ENCODE measurements at regions not wholly inside any gene's neighbourhood (a gene's known extent, or its start where the extent isn't known, plus 50 kb on each side); places are given as distances from the start of the nearest gene placed in this dataset.

- H3K4me2 ChIP-seq, result no peak overlapping the region
- H3K4me1 ChIP-seq (ENCODE audit: low read depth, poor library complexity, severe bottlenecking), result no peaks in the 10 kb centered on the region
- H3K9ac ChIP-seq, result no peak overlapping the region
- no peaks in the 10 kb centered on the region for H3K79me2 ChIP-seq (ENCODE audit: insufficient read depth, low read depth)
- no peaks in the 10 kb centered on the region for H3K27me3 ChIP-seq (ENCODE audit: insufficient read depth, low read depth)
- no peak overlapping the region for H3K27ac ChIP-seq
- H3K36me3 ChIP-seq (ENCODE audit: insufficient read depth), result no peaks in the 10 kb centered on the region
- H3K4me3 ChIP-seq (IDR thresholded peaks at IDR 0.05; ENCODE audit: insufficient read depth, low read depth, low read length), result no peak overlapping the region
- TF ChIP-seq, protein P1, sequence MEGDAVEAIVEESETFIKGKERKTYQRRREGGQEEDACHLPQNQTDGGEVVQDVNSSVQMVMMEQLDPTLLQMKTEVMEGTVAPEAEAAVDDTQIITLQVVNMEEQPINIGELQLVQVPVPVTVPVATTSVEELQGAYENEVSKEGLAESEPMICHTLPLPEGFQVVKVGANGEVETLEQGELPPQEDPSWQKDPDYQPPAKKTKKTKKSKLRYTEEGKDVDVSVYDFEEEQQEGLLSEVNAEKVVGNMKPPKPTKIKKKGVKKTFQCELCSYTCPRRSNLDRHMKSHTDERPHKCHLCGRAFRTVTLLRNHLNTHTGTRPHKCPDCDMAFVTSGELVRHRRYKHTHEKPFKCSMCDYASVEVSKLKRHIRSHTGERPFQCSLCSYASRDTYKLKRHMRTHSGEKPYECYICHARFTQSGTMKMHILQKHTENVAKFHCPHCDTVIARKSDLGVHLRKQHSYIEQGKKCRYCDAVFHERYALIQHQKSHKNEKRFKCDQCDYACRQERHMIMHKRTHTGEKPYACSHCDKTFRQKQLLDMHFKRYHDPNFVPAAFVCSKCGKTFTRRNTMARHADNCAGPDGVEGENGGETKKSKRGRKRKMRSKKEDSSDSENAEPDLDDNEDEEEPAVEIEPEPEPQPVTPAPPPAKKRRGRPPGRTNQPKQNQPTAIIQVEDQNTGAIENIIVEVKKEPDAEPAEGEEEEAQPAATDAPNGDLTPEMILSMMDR (conservative IDR thresholded peaks at IDR 0.05; ENCODE audit: low read depth, low read length), result no peak
- H4K20me1 ChIP-seq (ENCODE audit: insufficient read depth), result no peaks in the 10 kb centered on the region
- no peak overlapping the region for H2AFZ ChIP-seq (ENCODE audit: low read depth)
These were observed 133.4 kb upstream of the CDH9 start for GRCh38 chr5:27171761-27172261.

GRCh38 chr5:27158775-27159174 lies 120.4 kb upstream of the CDH9 start:
- Histone ChIP-seq H3K79me2 (ENCODE audit: insufficient read depth, low read depth) (no peaks in the 10 kb centered on the region), H3K4me3 (IDR thresholded peaks at IDR 0.05; ENCODE audit: insufficient read depth, low read depth, low read length) (no peak overlapping the region), H3K9ac (no peak overlapping the region), H2AFZ (ENCODE audit: low read depth) (no peak overlapping the region), H3K4me2 (no peak overlapping the region), H4K20me1 (ENCODE audit: insufficient read depth) (no peaks in the 10 kb centered on the region), H3K36me3 (ENCODE audit: insufficient read depth) (no peaks in the 10 kb centered on the region), H3K4me1 (ENCODE audit: low read depth, poor library complexity, severe bottlenecking) (no peaks in the 10 kb centered on the region), H3K27ac (no peak overlapping the region), H3K27me3 (ENCODE audit: insufficient read depth, low read depth) (no peaks in the 10 kb centered on the region)
- TF ChIP-seq, protein P1 (conservative IDR thresholded peaks at IDR 0.05; ENCODE audit: low read depth, low read length), result no peak

GRCh38 chr5:27158171-27158570 lies 119.8 kb upstream of the CDH9 start:
- H3K79me2 ChIP-seq (ENCODE audit: insufficient read depth, low read depth), result no peaks in the 10 kb centered on the region
- H3K4me3 ChIP-seq (IDR thresholded peaks at IDR 0.05; ENCODE audit: insufficient read depth, low read depth, low read length), result no peak overlapping the region
- H3K27me3 ChIP-seq (ENCODE audit: insufficient read depth, low read depth), result no peaks in the 10 kb centered on the region
- H3K4me2 ChIP-seq, result no peak overlapping the region
- no peaks in the 10 kb centered on the region for H3K36me3 ChIP-seq (ENCODE audit: insufficient read depth)
- no peak overlapping the region for H2AFZ ChIP-seq (ENCODE audit: low read depth)
- H3K27ac ChIP-seq, result no peak overlapping the region
- H4K20me1 ChIP-seq (ENCODE audit: insufficient read depth), result no peaks in the 10 kb centered on the region
- H3K4me1 ChIP-seq (ENCODE audit: low read depth, poor library complexity, severe bottlenecking), result no peaks in the 10 kb centered on the region
- H3K9ac ChIP-seq, result no peak overlapping the region
- TF ChIP-seq, protein P1 (conservative IDR thresholded peaks at IDR 0.05; ENCODE audit: low read depth, low read length), result no peak

- H3K4me1 ChIP-seq (ENCODE audit: low read depth, poor library complexity, severe bottlenecking), result no peaks in the 10 kb centered on the region
- no peak overlapping the region for H3K4me3 ChIP-seq (IDR thresholded peaks at IDR 0.05; ENCODE audit: insufficient read depth, low read depth, low read length)
- TF ChIP-seq, protein P1 (conservative IDR thresholded peaks at IDR 0.05; ENCODE audit: low read depth, low read length), result no peak
- H3K27me3 ChIP-seq (ENCODE audit: insufficient read depth, low read depth), result no peaks in the 10 kb centered on the region
- H3K9ac ChIP-seq, result no peak overlapping the region
- no peak overlapping the region for H2AFZ ChIP-seq (ENCODE audit: low read depth)
- no peaks in the 10 kb centered on the region for H3K79me2 ChIP-seq (ENCODE audit: insufficient read depth, low read depth)
- no peaks in the 10 kb centered on the region for H4K20me1 ChIP-seq (ENCODE audit: insufficient read depth)
- H3K36me3 ChIP-seq (ENCODE audit: insufficient read depth), result no peaks in the 10 kb centered on the region
- H3K27ac ChIP-seq, result no peak overlapping the region
- no peak overlapping the region for H3K4me2 ChIP-seq
These were observed 106.1 kb upstream of the CDH9 start for GRCh38 chr5:27144456-27144855.
